CD14-positive monocyte (primary cell): ENCODE measurements at regions not wholly inside any gene's neighbourhood (a gene's known extent, or its start where the extent isn't known, plus 50 kb on each side); places are given as distances from the start of the nearest gene placed in this dataset.

ENCODE experiments used
- DNase-seq, 3 donors: peaks; one replicate each; pipeline ENCODE4 v3.0.0-alpha.2; 2011 to 2022
- H2AFZ ChIP-seq: 2 replicates; pipeline ENCODE4 v1.6.0; 2012; ENCODE audit warnings: mild to moderate bottlenecking, low read depth, low read length, inconsistent platforms; ENCODE audit not compliant: insufficient read depth, poor library complexity, severe bottlenecking
- H3K27ac ChIP-seq, 2 donors: 1 replicate in 1 of 2; 2 replicates in 1 of 2; pipeline ENCODE4 v1.5.1; 2012 to 2013; ENCODE audit warnings: low read length in 2 of 2, control low read depth in 1 of 2, inconsistent platforms in 1 of 2, low read depth in 1 of 2, mild to moderate bottlenecking in 1 of 2
- H3K27me3 ChIP-seq, 2 donors: one replicate each; pipeline versions ENCODE4 v1.6.0 to v1.6.1; 2011 to 2013; ENCODE audit warnings: low read length in 2 of 2; ENCODE audit not compliant: control insufficient read depth in 2 of 2, insufficient read depth in 2 of 2
- H3K36me3 ChIP-seq, 2 donors: replicated peaks in 1 of 2; 1 replicate in 1 of 2; 2 replicates in 1 of 2; pipeline versions ENCODE4 v1.5.1 to v1.6.1; 2012 to 2013; ENCODE audit warnings: low read length in 2 of 2, control low read depth in 1 of 2, inconsistent platforms in 1 of 2, mild to moderate bottlenecking in 1 of 2; ENCODE audit not compliant: insufficient read depth in 2 of 2, control insufficient read depth in 1 of 2
- H3K4me1 ChIP-seq, 2 donors: 1 replicate in 1 of 2; 2 replicates in 1 of 2; pipeline versions ENCODE4 v1.5.1 to v1.6.1; 2012 to 2013; ENCODE audit warnings: low read length in 2 of 2, control low read depth in 1 of 2, inconsistent platforms in 1 of 2, mild to moderate bottlenecking in 1 of 2, moderate library complexity in 1 of 2; ENCODE audit not compliant: insufficient read depth in 2 of 2, control insufficient read depth in 1 of 2
- H3K4me2 ChIP-seq: replicated peaks from 2 replicates; pipeline ENCODE3; 2012; ENCODE audit warnings: low read length, moderate library complexity, mild to moderate bottlenecking; ENCODE audit not compliant: poor library complexity, severe bottlenecking; ENCODE audit errors: extremely low read depth
- H3K4me3 ChIP-seq, 3 experiments: fragments of 200-600 bp in 1 of 3; sonication (generic) in 1 of 3; replicated peaks in 1 of 3; 1 replicate in 2 of 3; 2 replicates in 1 of 3; pipeline ENCODE4 v1.5.1; 2011 to 2013; ENCODE audit warnings: low read length in 3 of 3, mild to moderate bottlenecking in 3 of 3, control low read depth in 2 of 3, low read depth in 2 of 3, inconsistent platforms in 1 of 3, moderate library complexity in 1 of 3
- H3K79me2 ChIP-seq: 2 replicates; pipeline ENCODE4 v1.6.0; 2012; ENCODE audit warnings: mild to moderate bottlenecking, control low read depth, inconsistent platforms, low read length, moderate library complexity; ENCODE audit not compliant: insufficient read depth
- H3K9ac ChIP-seq: 2 replicates; pipeline ENCODE4 v1.6.0; 2017; ENCODE audit warnings: low read length, mild to moderate bottlenecking; ENCODE audit not compliant: insufficient read depth, poor library complexity, severe bottlenecking
- H3K9me3 ChIP-seq, 2 donors: replicated peaks in 1 of 2; 1 replicate in 1 of 2; 2 replicates in 1 of 2; pipeline versions ENCODE4 v1.5.1 to v1.6.1; 2012 to 2013; ENCODE audit warnings: low read length in 2 of 2, control low read depth in 1 of 2; ENCODE audit not compliant: control insufficient read depth in 1 of 2, insufficient read depth in 1 of 2
- H4K20me1 ChIP-seq: 2 replicates; pipeline ENCODE4 v1.6.0; 2012; ENCODE audit warnings: mild to moderate bottlenecking, low read length, control low read depth, moderate library complexity; ENCODE audit not compliant: insufficient read depth
- H3K27ac Mint-ChIP-seq, 7 donors: one replicate each; pipeline ENCODE4 v1.8.0; 2020; ENCODE audit warnings: mild to moderate bottlenecking in 7 of 7, mixed read lengths in 7 of 7, moderate library complexity in 6 of 7, inconsistent platforms in 2 of 7
- H3K27me3 Mint-ChIP-seq, 3 donors: one replicate each; pipeline ENCODE4 v1.8.0; 2021 to 2022; ENCODE audit warnings: low read depth in 3 of 3, mild to moderate bottlenecking in 3 of 3, mixed read lengths in 3 of 3, moderate library complexity in 3 of 3, inconsistent platforms in 1 of 3
- H3K36me3 Mint-ChIP-seq, 2 donors: one replicate each; pipeline ENCODE4 v1.8.0; 2020; ENCODE audit warnings: mixed read lengths in 2 of 2, inconsistent platforms in 1 of 2, mild to moderate bottlenecking in 1 of 2
- H3K4me1 Mint-ChIP-seq: one replicate; pipeline ENCODE4 v1.8.0; 2020; ENCODE audit warnings: mild to moderate bottlenecking, mixed read lengths
- H3K4me3 Mint-ChIP-seq, 2 donors: one replicate each; pipeline ENCODE4 v1.8.0; 2020; ENCODE audit warnings: mild to moderate bottlenecking in 2 of 2, mixed read lengths in 2 of 2, moderate library complexity in 1 of 2
- H3K9me3 Mint-ChIP-seq, 7 donors: one replicate each; pipeline ENCODE4 v1.8.0; 2020 to 2022; ENCODE audit warnings: mixed read lengths in 7 of 7, mild to moderate bottlenecking in 6 of 7, moderate library complexity in 6 of 7, inconsistent platforms in 2 of 7
- CTCF ChIP-seq: fragments of 200-600 bp; IDR thresholded peaks from one replicate; pipeline ENCODE4 v1.8.0; 2022; ENCODE audit warnings: antibody characterized with exemption, mild to moderate bottlenecking
- WGBS: methylation state at CpG from one replicate; pipeline ENCODE4 v1.1.5; 2013; ENCODE audit warnings: missing lambda C conversion rate; ENCODE audit not compliant: insufficient coverage; 5-methylcytosine and 5-hydroxymethylcytosine counted together
- intact Hi-C, 2 donors: fragments of 100-400 bp; cut with micrococcal nuclease; formaldehyde crosslinking; loops; one replicate each; pipeline versions ENCODE4 v1.15.0 to v1.15.1; 2023

- no peaks in the 10 kb centered on the region for H3K4me1 ChIP-seq
- no peak overlapping the region for H2AFZ ChIP-seq
- no peaks in the 10 kb centered on the region for H3K36me3 Mint-ChIP-seq
- no peaks in the 10 kb centered on the region for H3K4me1 Mint-ChIP-seq
- H3K4me2 ChIP-seq = no peak overlapping the region
- intact Hi-C loops = no loop called here
- no peaks in the 10 kb centered on the region for H3K9me3 ChIP-seq
- H3K79me2 ChIP-seq = no peaks in the 10 kb centered on the region
- no peaks in the 10 kb centered on the region for H4K20me1 ChIP-seq
- no peaks in the 10 kb centered on the region for H3K27me3 ChIP-seq
- no peak for DNase-seq
- no peak overlapping the region for H3K27ac ChIP-seq
- peaks cover 0 to 4% (median 0%) of the 10 kb centered on the region in 7 donors for H3K9me3 Mint-ChIP-seq
- H3K9ac ChIP-seq = no peak overlapping the region
- no peaks in the 10 kb centered on the region for H3K27me3 Mint-ChIP-seq
- no CpG with 5 or more reads among the region's 1 CpG for WGBS
- no peak overlapping the region for H3K4me3 Mint-ChIP-seq
- TF ChIP-seq CTCF = no peak
- H3K36me3 ChIP-seq = no peaks in the 10 kb centered on the region
- H3K27ac Mint-ChIP-seq = no peak overlapping the region
- H3K4me3 ChIP-seq = no peak overlapping the region
These were observed 241.6 kb upstream of the NOVA1 start for GRCh38 chr14:26839481-26839880.

GRCh38 chr14:26841326-26841725, 243.5 kb upstream of the NOVA1 start:
- no peaks in the 10 kb centered on the region for H3K27me3 Mint-ChIP-seq
- no peak for DNase-seq
- no peak overlapping the region for H3K27ac Mint-ChIP-seq
- H3K9ac ChIP-seq = no peak overlapping the region
- H3K27ac ChIP-seq = no peak overlapping the region
- H3K9me3 Mint-ChIP-seq = peaks cover 0 to 4% (median 0%) of the 10 kb centered on the region in 7 donors
- no peaks in the 10 kb centered on the region for H3K36me3 Mint-ChIP-seq
- no peak overlapping the region for H3K4me3 Mint-ChIP-seq
- H2AFZ ChIP-seq = no peak overlapping the region
- H4K20me1 ChIP-seq = no peaks in the 10 kb centered on the region
- intact Hi-C loops = no loop called here
- no peak overlapping the region for H3K4me3 ChIP-seq
- H3K36me3 ChIP-seq = no peaks in the 10 kb centered on the region
- no peaks in the 10 kb centered on the region for H3K27me3 ChIP-seq
- H3K9me3 ChIP-seq = no peaks in the 10 kb centered on the region
- H3K79me2 ChIP-seq = no peaks in the 10 kb centered on the region
- H3K4me1 Mint-ChIP-seq = no peaks in the 10 kb centered on the region
- TF ChIP-seq CTCF = no peak
- 40% methylated on average over 1 of the region's 4 CpGs for WGBS
- H3K4me2 ChIP-seq = no peak overlapping the region
- no peaks in the 10 kb centered on the region for H3K4me1 ChIP-seq
